ENCODE measurements at regions not wholly inside any gene's neighbourhood (a gene's known extent, or its start where the extent isn't known, plus 50 kb on each side); places are given as distances from the start of the nearest gene placed in this dataset.

DNA sequence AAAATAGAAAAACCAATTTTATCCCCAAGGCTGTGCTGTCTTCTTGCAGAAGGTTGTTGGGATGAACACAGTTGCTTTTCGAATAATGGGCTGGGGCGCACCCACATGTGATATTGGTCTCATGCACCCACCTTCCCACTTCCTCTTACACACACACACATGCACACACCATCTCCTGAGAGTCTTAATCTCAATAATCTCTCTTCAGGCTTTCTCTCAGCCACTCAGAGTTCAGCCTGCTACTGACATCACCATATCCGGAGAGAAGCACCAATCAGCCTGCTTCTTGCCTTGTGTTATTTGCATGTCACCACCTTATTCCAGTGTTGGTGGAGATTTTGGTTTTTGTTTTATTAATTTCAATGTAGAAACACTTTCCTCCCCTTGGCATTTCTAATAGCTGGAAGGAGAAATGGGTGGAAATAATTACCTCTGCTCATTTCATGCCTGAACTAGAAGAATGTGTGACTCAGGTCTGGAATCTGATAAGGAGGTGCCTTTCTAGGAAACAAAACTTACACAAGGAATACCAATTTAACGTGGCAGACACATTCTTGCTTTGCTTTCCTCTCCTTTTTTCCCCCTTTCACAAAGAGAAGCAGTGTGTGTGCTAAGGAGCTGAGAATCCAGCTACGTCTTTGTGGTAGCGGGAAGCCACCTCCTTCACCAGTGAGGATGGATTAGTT, 400.2 kb downstream of the MID1IP1 start (continued):
- TF ChIP-seq SIX5 (IDR thresholded peaks at IDR 0.05; ENCODE audit: borderline replicate concordance in 1 of 2, insufficient read depth in 1 of 2, low read depth in 1 of 2, low read length in 2 of 2) (no peak), CHD4 (IDR thresholded peaks at IDR 0.05; ENCODE audit: insufficient read depth, insufficient replicate concordance, low read depth, low read length, poor library complexity, severe bottlenecking) (no peak), SNRNP70 (optimal IDR thresholded peaks at IDR 0.05; ENCODE audit: low read depth, low read length) (no peak), ARID1B (IDR thresholded peaks at IDR 0.05) (peak; percentile 33), FOSL1 (tag; conservative IDR thresholded peaks at IDR 0.05) (peak; percentile 67), ZNF77 (CRISPR knock-in tag; IDR thresholded peaks at IDR 0.05) (no peak), SMARCA4 (IDR thresholded peaks at IDR 0.05) (peak; percentile 37; the same call in 1 of the 2 replicates), ZNF507 (tag; conservative IDR thresholded peaks at IDR 0.05) (no peak)
- TF ChIP-seq, protein P1, sequence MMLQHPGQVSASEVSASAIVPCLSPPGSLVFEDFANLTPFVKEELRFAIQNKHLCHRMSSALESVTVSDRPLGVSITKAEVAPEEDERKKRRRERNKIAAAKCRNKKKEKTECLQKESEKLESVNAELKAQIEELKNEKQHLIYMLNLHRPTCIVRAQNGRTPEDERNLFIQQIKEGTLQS (IDR thresholded peaks at IDR 0.05) = 0 out of 2 replicates have a peak, but pooled peaks have one; percentile 15
- TF ChIP-seq, protein P1 (CRISPR knock-in tag; conservative IDR thresholded peaks at IDR 0.05) = no peak
- TF ChIP-seq, protein P2, sequence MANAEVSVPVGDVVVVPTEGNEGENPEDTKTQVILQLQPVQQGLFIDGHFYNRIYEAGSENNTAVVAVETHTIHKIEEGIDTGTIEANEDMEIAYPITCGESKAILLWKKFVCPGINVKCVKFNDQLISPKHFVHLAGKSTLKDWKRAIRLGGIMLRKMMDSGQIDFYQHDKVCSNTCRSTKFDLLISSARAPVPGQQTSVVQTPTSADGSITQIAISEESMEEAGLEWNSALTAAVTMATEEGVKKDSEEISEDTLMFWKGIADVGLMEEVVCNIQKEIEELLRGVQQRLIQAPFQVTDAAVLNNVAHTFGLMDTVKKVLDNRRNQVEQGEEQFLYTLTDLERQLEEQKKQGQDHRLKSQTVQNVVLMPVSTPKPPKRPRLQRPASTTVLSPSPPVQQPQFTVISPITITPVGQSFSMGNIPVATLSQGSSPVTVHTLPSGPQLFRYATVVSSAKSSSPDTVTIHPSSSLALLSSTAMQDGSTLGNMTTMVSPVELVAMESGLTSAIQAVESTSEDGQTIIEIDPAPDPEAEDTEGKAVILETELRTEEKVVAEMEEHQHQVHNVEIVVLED (CRISPR knock-in tag; IDR thresholded peaks at IDR 0.05) = no peak
- TF ChIP-seq, protein P3, sequence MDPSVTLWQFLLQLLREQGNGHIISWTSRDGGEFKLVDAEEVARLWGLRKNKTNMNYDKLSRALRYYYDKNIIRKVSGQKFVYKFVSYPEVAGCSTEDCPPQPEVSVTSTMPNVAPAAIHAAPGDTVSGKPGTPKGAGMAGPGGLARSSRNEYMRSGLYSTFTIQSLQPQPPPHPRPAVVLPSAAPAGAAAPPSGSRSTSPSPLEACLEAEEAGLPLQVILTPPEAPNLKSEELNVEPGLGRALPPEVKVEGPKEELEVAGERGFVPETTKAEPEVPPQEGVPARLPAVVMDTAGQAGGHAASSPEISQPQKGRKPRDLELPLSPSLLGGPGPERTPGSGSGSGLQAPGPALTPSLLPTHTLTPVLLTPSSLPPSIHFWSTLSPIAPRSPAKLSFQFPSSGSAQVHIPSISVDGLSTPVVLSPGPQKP (CRISPR knock-in tag; IDR thresholded peaks at IDR 0.05) = no peak
- TF ChIP-seq, protein P4, sequence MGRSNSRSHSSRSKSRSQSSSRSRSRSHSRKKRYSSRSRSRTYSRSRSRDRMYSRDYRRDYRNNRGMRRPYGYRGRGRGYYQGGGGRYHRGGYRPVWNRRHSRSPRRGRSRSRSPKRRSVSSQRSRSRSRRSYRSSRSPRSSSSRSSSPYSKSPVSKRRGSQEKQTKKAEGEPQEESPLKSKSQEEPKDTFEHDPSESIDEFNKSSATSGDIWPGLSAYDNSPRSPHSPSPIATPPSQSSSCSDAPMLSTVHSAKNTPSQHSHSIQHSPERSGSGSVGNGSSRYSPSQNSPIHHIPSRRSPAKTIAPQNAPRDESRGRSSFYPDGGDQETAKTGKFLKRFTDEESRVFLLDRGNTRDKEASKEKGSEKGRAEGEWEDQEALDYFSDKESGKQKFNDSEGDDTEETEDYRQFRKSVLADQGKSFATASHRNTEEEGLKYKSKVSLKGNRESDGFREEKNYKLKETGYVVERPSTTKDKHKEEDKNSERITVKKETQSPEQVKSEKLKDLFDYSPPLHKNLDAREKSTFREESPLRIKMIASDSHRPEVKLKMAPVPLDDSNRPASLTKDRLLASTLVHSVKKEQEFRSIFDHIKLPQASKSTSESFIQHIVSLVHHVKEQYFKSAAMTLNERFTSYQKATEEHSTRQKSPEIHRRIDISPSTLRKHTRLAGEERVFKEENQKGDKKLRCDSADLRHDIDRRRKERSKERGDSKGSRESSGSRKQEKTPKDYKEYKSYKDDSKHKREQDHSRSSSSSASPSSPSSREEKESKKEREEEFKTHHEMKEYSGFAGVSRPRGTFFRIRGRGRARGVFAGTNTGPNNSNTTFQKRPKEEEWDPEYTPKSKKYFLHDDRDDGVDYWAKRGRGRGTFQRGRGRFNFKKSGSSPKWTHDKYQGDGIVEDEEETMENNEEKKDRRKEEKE (IDR thresholded peaks at IDR 0.05; ENCODE audit: borderline replicate concordance in 1 of 2, control insufficient read depth in 1 of 2, low read depth in 2 of 2, low read length in 1 of 2) = no peak
